Endothelial cell of umbilical vein (primary cell): ENCODE measurements at regions not wholly inside any gene's neighbourhood (a gene's known extent, or its start where the extent isn't known, plus 50 kb on each side); places are given as distances from the start of the nearest gene placed in this dataset.

Source experiments
- BruUV-seq: library from RNA; stranded (reverse); fragments of 400-500 nt; replicated peaks from 2 replicates; lab custom pipeline; 2021; lab: Mats Ljungman, UMichigan
- CTCF ChIA-PET: fragments of 300-600, 350-600 bp; sonication (Branson Sonifier 250); formaldehyde crosslinking; loops from one replicate; lab custom pipeline; 2021; ENCODE audit warnings: antibody characterized with exemption, inconsistent platforms; lab: Charles Lee
- POLR2A ChIA-PET: fragments of 300-600, 350-600 bp; sonication (Branson Sonifier 250); formaldehyde crosslinking; loops from one replicate; lab custom pipeline; 2021; ENCODE audit warnings: antibody characterized with exemption, inconsistent platforms; lab: Charles Lee
- DNase-seq: peaks from one replicate; pipeline ENCODE4 v3.0.0-alpha.2; 2011; ENCODE audit warnings: low read depth, low spot score
- FAIRE-seq: peaks from 2 replicates; lab custom pipeline; 2011; peaks lifted over from hg19 to GRCh38; lab: Jason Lieb, UNC
- H2AFZ ChIP-seq: 2 replicates; pipeline ENCODE4 v1.6.0; 2012; ENCODE audit warnings: low read depth, low read length, control low read depth, inconsistent platforms
- H3K27ac ChIP-seq: 2 replicates; pipeline ENCODE4 v1.5.1; 2011; ENCODE audit warnings: low read depth, mild to moderate bottlenecking, control low read depth, low read length, moderate library complexity; ENCODE audit not compliant: insufficient read depth
- H3K27me3 ChIP-seq, 2 experiments: 2 replicates each; pipeline versions ENCODE4 v1.6.0 to v1.6.1; 2011; ENCODE audit warnings: low read length in 2 of 2, mixed read lengths in 1 of 2; ENCODE audit not compliant: control insufficient read depth in 2 of 2, insufficient read depth in 2 of 2
- H3K36me3 ChIP-seq, 2 experiments: 2 replicates in 1 of 2; 3 replicates in 1 of 2; pipeline ENCODE4 v1.5.1; 2011; ENCODE audit warnings: low read length in 2 of 2, mild to moderate bottlenecking in 1 of 2, moderate library complexity in 1 of 2; ENCODE audit not compliant: control insufficient read depth in 2 of 2, insufficient read depth in 2 of 2; ENCODE audit errors: extremely low read depth in 1 of 2
- H3K4me1 ChIP-seq: 3 replicates; pipeline ENCODE4 v1.5.1; 2011; ENCODE audit warnings: mild to moderate bottlenecking, low read length; ENCODE audit not compliant: control insufficient read depth, insufficient read depth; ENCODE audit errors: extremely low read depth
- H3K4me2 ChIP-seq: 2 replicates; pipeline ENCODE4 v1.6.1; 2011; ENCODE audit warnings: low read length, control low read depth, mixed read lengths; ENCODE audit not compliant: insufficient read depth
- H3K4me3 ChIP-seq, 3 experiments: fragments of 200-600 bp in 1 of 3; sonication (generic), shearing (Covaris generic) in 1 of 3; replicated peaks in 1 of 3; 2 replicates each; pipeline ENCODE4 v1.5.1; 2011 to 2016; ENCODE audit warnings: control low read depth in 3 of 3, low read length in 3 of 3, mild to moderate bottlenecking in 2 of 3, inconsistent platforms in 1 of 3, low read depth in 1 of 3, moderate library complexity in 1 of 3; ENCODE audit not compliant: insufficient read depth in 1 of 3
- H3K79me2 ChIP-seq: 2 replicates; pipeline ENCODE4 v1.6.0; 2012; ENCODE audit warnings: low read length, inconsistent platforms; ENCODE audit not compliant: control insufficient read depth, insufficient read depth
- H3K9ac ChIP-seq: replicated peaks from 2 replicates; pipeline ENCODE3; 2011; ENCODE audit warnings: low read length, control low read depth; ENCODE audit not compliant: insufficient read depth; ENCODE audit errors: extremely low read depth
- H3K9me1 ChIP-seq: replicated peaks from 3 replicates; pipeline ENCODE4 v1.6.0; 2011; ENCODE audit warnings: mild to moderate bottlenecking, low read length; ENCODE audit not compliant: control insufficient read depth, insufficient read depth; ENCODE audit errors: extremely low read depth
- H3K9me3 ChIP-seq: replicated peaks from 2 replicates; pipeline ENCODE4 v1.5.1; 2012; ENCODE audit warnings: low read length, inconsistent platforms; ENCODE audit not compliant: control insufficient read depth, insufficient read depth
- H4K20me1 ChIP-seq: replicated peaks from 2 replicates; pipeline ENCODE3; 2011; ENCODE audit warnings: mild to moderate bottlenecking, low read length; ENCODE audit not compliant: control insufficient read depth, insufficient read depth; ENCODE audit errors: extremely low read depth
- CTCF ChIP-seq, 2 donors: IDR thresholded peaks; 1 replicate in 1 of 2; 2 replicates in 1 of 2; pipeline ENCODE4 v1.5.1; 2011; ENCODE audit warnings: low read length in 2 of 2, mild to moderate bottlenecking in 2 of 2, moderate library complexity in 2 of 2, control low read depth in 1 of 2, inconsistent platforms in 1 of 2, low read depth in 1 of 2; ENCODE audit not compliant: insufficient read depth in 1 of 2; ENCODE audit errors: extremely low read depth in 1 of 2
- EZH2 ChIP-seq: IDR thresholded peaks from 2 replicates; pipeline ENCODE4 v1.6.1; 2012; ENCODE audit warnings: borderline replicate concordance, low read depth, mild to moderate bottlenecking, moderate library complexity, low read length, inconsistent platforms; ENCODE audit not compliant: severe bottlenecking
- FOS ChIP-seq: IDR thresholded peaks from 2 replicates; pipeline ENCODE4 v1.6.1; 2011; ENCODE audit warnings: mild to moderate bottlenecking, low read length, moderate library complexity, borderline replicate concordance; ENCODE audit not compliant: insufficient read depth
- GATA2 ChIP-seq: IDR thresholded peaks from 2 replicates; pipeline ENCODE4 v1.7.0; 2011; ENCODE audit warnings: low read depth, mild to moderate bottlenecking, moderate library complexity, mixed read lengths, low read length; ENCODE audit not compliant: insufficient read length, insufficient read depth
- JUN ChIP-seq: IDR thresholded peaks from 2 replicates; pipeline ENCODE4 v1.6.1; 2011; ENCODE audit warnings: borderline replicate concordance, low read depth; ENCODE audit not compliant: insufficient read length, insufficient read depth
- MAX ChIP-seq: IDR thresholded peaks from 2 replicates; pipeline ENCODE4 v1.6.1; 2011; ENCODE audit not compliant: insufficient read depth, insufficient read length
- MYC ChIP-seq: IDR thresholded peaks from one replicate; pipeline ENCODE4 v1.6.1; 2011; ENCODE audit warnings: mild to moderate bottlenecking, low read depth, low read length
- POLR2A ChIP-seq: IDR thresholded peaks from 2 replicates; pipeline ENCODE4 v1.6.1; 2012; ENCODE audit warnings: low read depth, mild to moderate bottlenecking, control low read depth, low read length
- POLR2AphosphoS5 ChIP-seq: IDR thresholded peaks from 2 replicates; pipeline ENCODE4 v1.6.1; 2012; ENCODE audit warnings: low read depth, mild to moderate bottlenecking, control low read depth, low read length, moderate library complexity; ENCODE audit not compliant: insufficient read depth
- dilution Hi-C: fragments of 300-500 bp; cut with MboI; formaldehyde crosslinking; loops from one replicate; pipeline ENCODE4 v1.15.0; 2019; ENCODE audit warnings: low sequenced_read_pairs; ENCODE audit not compliant: extremely low pct_ligation_motif_present
- intact Hi-C: fragments of 100-400 bp; cut with micrococcal nuclease; formaldehyde crosslinking; loops from one replicate; pipeline ENCODE4 v1.10.0; 2022

- dilution Hi-C loops (loop anchor here (25.0 kb wide), 1 partner anchor 356 kb away; the partner anchor contains the start of gene SIM1), intact Hi-C loops (loop anchor here (2.0 to 5.0 kb wide), 2 partner anchors 467 to 616 kb away; no protein-coding TSS in a partner anchor)
- no peak for DNase-seq
- H2AFZ ChIP-seq: no peak overlapping the region
- POLR2A ChIA-PET: no interaction called here
- CTCF ChIA-PET: interaction anchor here (1.4 to 3.2 kb wide), 3 partner anchors 10 to 551 kb away, joined by 3 to 32 read pairs (median 19); no protein-coding TSS in a partner anchor
- no peaks in the 10 kb centered on the region for H3K9me3 ChIP-seq
- no peak overlapping the region for H3K27ac ChIP-seq
- H3K4me1 ChIP-seq: no peaks in the 10 kb centered on the region
- FAIRE-seq: no peak
- no peaks in the 10 kb centered on the region for H3K36me3 ChIP-seq
- H3K4me2 ChIP-seq: no peak overlapping the region
- no peaks in the 10 kb centered on the region for H4K20me1 ChIP-seq
- no peak overlapping the region for H3K9ac ChIP-seq
- H3K4me3 ChIP-seq: no peak overlapping the region
- no TSS peak for BruUV-seq
- no peaks in the 10 kb centered on the region for H3K9me1 ChIP-seq
- H3K79me2 ChIP-seq: no peaks in the 10 kb centered on the region
- H3K27me3 ChIP-seq: peaks cover 12 to 21% of the 10 kb centered on the region in 2 experiments
- no peak for TF ChIP-seq GATA2
- no peak for TF ChIP-seq CTCF (IDR thresholded peaks at IDR 0.05; ENCODE audit: extremely low read depth in 1 of 2, insufficient read depth in 1 of 2, low read depth in 1 of 2, low read length in 2 of 2)
- TF ChIP-seq POLR2A: no peak
- TF ChIP-seq POLR2AphosphoS5: no peak
- no peak for TF ChIP-seq MAX
- TF ChIP-seq FOS: no peak
- no peak for TF ChIP-seq JUN
- no peak for TF ChIP-seq EZH2
- TF ChIP-seq MYC: no peak
Measured at GRCh38 chr6:100105919-100106529, 112.0 kb upstream of the MCHR2 start.
